ENCODE measurements at regions not wholly inside any gene's neighbourhood (a gene's known extent, or its start where the extent isn't known, plus 50 kb on each side); places are given as distances from the start of the nearest gene placed in this dataset.
A peak's percentile ranks its signal among the peaks of the same experiment; 100 is the strongest.

GRCh38 chr7:17144322-17144721 is 154.1 kb upstream of the AHR start:
- no peak for TF ChIP-seq CTCF (IDR thresholded peaks at IDR 0.05)
- ATAC-seq (peak; percentile 77 to 89 (median 79)), DNase-seq (peak; percentile 20 to 63)
- Histone ChIP-seq H3K4me3 (ENCODE audit: low read length) (no peak overlapping the region), H3K27me3 (ENCODE audit: control insufficient read depth, insufficient read depth, low read length) (no peaks in the 10 kb centered on the region), H3K9me3 (ENCODE audit: control insufficient read depth, insufficient read depth, low read length) (no peaks in the 10 kb centered on the region), H3K4me1 (ENCODE audit: control insufficient read depth, insufficient read depth, low read length) (peaks cover 4% of the 10 kb centered on the region), H3K27ac (ENCODE audit: low read length) (no peak overlapping the region), H3K36me3 (ENCODE audit: control insufficient read depth, insufficient read depth, low read length) (no peaks in the 10 kb centered on the region)
- intact Hi-C loops (cut with micrococcal nuclease), result loop anchor here (2.0 to 10.0 kb wide), 2 partner anchors 90 to 120 kb away; no protein-coding TSS in a partner anchor
- Mint-ChIP-seq H3K36me3 (no peaks in the 10 kb centered on the region), H3K27ac (peak overlapping the region; percentile 61 to 80), H3K4me1 (peaks cover 24 to 29% of the 10 kb centered on the region in 2 donors), H3K27me3 (ENCODE audit: low read depth in 2 of 2) (no peaks in the 10 kb centered on the region), H3K4me3 (peak overlapping the region; percentile 21), H3K9me3 (no peaks in the 10 kb centered on the region)
- WGBS (ENCODE audit: insufficient coverage), result 28% methylated on average over 2 of the region's 4 CpGs

- TF ChIP-seq CTCF (IDR thresholded peaks at IDR 0.05), result no peak
- intact Hi-C loops (cut with micrococcal nuclease), result loop anchor here (10.0 kb wide), 1 partner anchor 122 kb away; no protein-coding TSS in a partner anchor
- no peak overlapping the region for H3K27ac ChIP-seq (ENCODE audit: low read length)
- H3K27me3 Mint-ChIP-seq (ENCODE audit: low read depth in 2 of 2), result no peaks in the 10 kb centered on the region
- no peaks in the 10 kb centered on the region for H3K36me3 ChIP-seq (ENCODE audit: control insufficient read depth, insufficient read depth, low read length)
- no peak overlapping the region for H3K27ac Mint-ChIP-seq
- H3K9me3 Mint-ChIP-seq, result no peaks in the 10 kb centered on the region
- no peak for DNase-seq
- 97% methylated on average over 4 of the region's 4 CpGs for WGBS (ENCODE audit: insufficient coverage)
- H3K4me1 ChIP-seq (ENCODE audit: control insufficient read depth, insufficient read depth, low read length), result peaks cover 4% of the 10 kb centered on the region
- no peak for ATAC-seq
- peaks cover 24 to 25% of the 10 kb centered on the region in 2 donors for H3K4me1 Mint-ChIP-seq
- no peak overlapping the region for H3K4me3 ChIP-seq (ENCODE audit: low read length)
- no peaks in the 10 kb centered on the region for H3K9me3 ChIP-seq (ENCODE audit: control insufficient read depth, insufficient read depth, low read length)
- no peak overlapping the region for H3K4me3 Mint-ChIP-seq
- no peaks in the 10 kb centered on the region for H3K27me3 ChIP-seq (ENCODE audit: control insufficient read depth, insufficient read depth, low read length)
- H3K36me3 Mint-ChIP-seq, result no peaks in the 10 kb centered on the region
These were observed 151.8 kb upstream of the AHR start for GRCh38 chr7:17146621-17147020.

DNA sequence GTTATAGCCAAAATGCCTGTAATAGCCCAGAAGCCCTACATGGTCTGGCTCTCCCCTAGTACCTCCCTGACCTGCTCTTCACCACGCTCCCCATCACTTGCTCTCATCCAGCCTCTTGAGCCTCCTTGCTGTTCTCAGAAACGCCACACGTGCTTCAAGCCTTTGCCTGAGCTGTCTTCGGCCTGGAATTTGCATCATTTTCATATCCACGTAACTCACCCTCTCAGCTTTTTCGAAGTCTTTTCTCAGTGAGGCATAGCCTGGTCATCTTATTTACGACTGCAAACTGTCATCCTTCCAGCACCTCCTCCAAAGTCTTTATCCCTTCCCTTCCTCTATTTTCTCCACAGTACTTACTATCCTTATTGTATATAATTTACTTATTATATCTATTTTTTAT is 151.0 kb upstream of the AHR start:
- no peak overlapping the region for H3K27ac Mint-ChIP-seq
- Histone ChIP-seq H3K27me3 (ENCODE audit: control insufficient read depth, insufficient read depth, low read length) (no peaks in the 10 kb centered on the region), H3K36me3 (ENCODE audit: control insufficient read depth, insufficient read depth, low read length) (no peaks in the 10 kb centered on the region), H3K9me3 (ENCODE audit: control insufficient read depth, insufficient read depth, low read length) (no peaks in the 10 kb centered on the region), H3K4me3 (ENCODE audit: low read length) (no peak overlapping the region), H3K4me1 (ENCODE audit: control insufficient read depth, insufficient read depth, low read length) (peaks cover 4% of the 10 kb centered on the region), H3K27ac (ENCODE audit: low read length) (no peak overlapping the region)
- H3K9me3 Mint-ChIP-seq, result no peaks in the 10 kb centered on the region
- H3K4me1 Mint-ChIP-seq, result peaks cover 24 to 25% of the 10 kb centered on the region in 2 donors
- no peaks in the 10 kb centered on the region for H3K36me3 Mint-ChIP-seq
- intact Hi-C loops (cut with micrococcal nuclease), result loop anchor here (10.0 kb wide), 1 partner anchor 123 kb away; no protein-coding TSS in a partner anchor
- WGBS (ENCODE audit: insufficient coverage), result 93% methylated on average over 7 of the region's 7 CpGs
- no peak overlapping the region for H3K4me3 Mint-ChIP-seq
- TF ChIP-seq CTCF (IDR thresholded peaks at IDR 0.05), result no peak
- no peaks in the 10 kb centered on the region for H3K27me3 Mint-ChIP-seq (ENCODE audit: low read depth in 2 of 2)
- ATAC-seq (no peak), DNase-seq (no peak)

GRCh38 chr7:17150018-17150417 is 148.4 kb upstream of the AHR start:
- Mint-ChIP-seq H3K27me3 (ENCODE audit: low read depth in 2 of 2) (no peaks in the 10 kb centered on the region), H3K36me3 (no peaks in the 10 kb centered on the region), H3K9me3 (no peaks in the 10 kb centered on the region), H3K27ac (no peak overlapping the region), H3K4me3 (no peak overlapping the region), H3K4me1 (peaks cover 0 to 5% of the 10 kb centered on the region in 2 donors)
- intact Hi-C loops (cut with micrococcal nuclease), result no loop called here
- Histone ChIP-seq H3K4me3 (ENCODE audit: low read length) (no peak overlapping the region), H3K4me1 (ENCODE audit: control insufficient read depth, insufficient read depth, low read length) (peaks cover 4% of the 10 kb centered on the region), H3K27me3 (ENCODE audit: control insufficient read depth, insufficient read depth, low read length) (no peaks in the 10 kb centered on the region), H3K36me3 (ENCODE audit: control insufficient read depth, insufficient read depth, low read length) (no peaks in the 10 kb centered on the region), H3K27ac (ENCODE audit: low read length) (no peak overlapping the region), H3K9me3 (ENCODE audit: control insufficient read depth, insufficient read depth, low read length) (no peaks in the 10 kb centered on the region)
- TF ChIP-seq CTCF (IDR thresholded peaks at IDR 0.05), result no peak
- no peak for DNase-seq
- ATAC-seq, result no peak
- 100% methylated on average over 1 of the region's 1 CpG for WGBS (ENCODE audit: insufficient coverage)
